DND-41 (cell line): ENCODE measurements at regions not wholly inside any gene's neighbourhood (a gene's known extent, or its start where the extent isn't known, plus 50 kb on each side); places are given as distances from the start of the nearest gene placed in this dataset.

Experiments used
- CTCF ChIP-seq: IDR thresholded peaks from 2 replicates; pipeline ENCODE4 v1.5.1; 2012; ENCODE audit warnings: borderline replicate concordance, low read length, moderate library complexity, mild to moderate bottlenecking; ENCODE audit not compliant: poor library complexity, severe bottlenecking; ENCODE audit errors: extremely low read depth
- EZH2 ChIP-seq: IDR thresholded peaks from 3 replicates; pipeline ENCODE4 v1.6.1; 2012; ENCODE audit warnings: borderline replicate concordance, low read depth, mild to moderate bottlenecking, moderate library complexity, low read length, inconsistent platforms; ENCODE audit not compliant: severe bottlenecking

GRCh38 chr5:4205398-4205797 is 609.8 kb downstream of the IRX1 start:
- no peak for TF ChIP-seq CTCF
- TF ChIP-seq EZH2, result no peak
